Effector memory CD8-positive, alpha-beta T cell (primary cell): ENCODE measurements at regions not wholly inside any gene's neighbourhood (a gene's known extent, or its start where the extent isn't known, plus 50 kb on each side); places are given as distances from the start of the nearest gene placed in this dataset.

ENCODE experiments used
- ATAC-seq: fragments of 150-1000 bp; cut with Tn5 transposase; replicated peaks from 2 replicates; pipeline ENCODE4 v1.10.0; 2021; ENCODE audit warnings: mild to moderate bottlenecking, moderate library complexity
- DNase-seq, 3 experiments: peaks; one replicate each; pipeline ENCODE4 v3.0.0; 2021
- H3K27ac Mint-ChIP-seq, 2 donors: one replicate each; pipeline ENCODE4 v1.8.0; 2022; ENCODE audit warnings: mild to moderate bottlenecking in 2 of 2, mixed read lengths in 2 of 2, moderate library complexity in 2 of 2
- H3K27me3 Mint-ChIP-seq, 2 donors: one replicate each; pipeline ENCODE4 v1.8.0; 2022; ENCODE audit warnings: mixed read lengths in 2 of 2
- H3K36me3 Mint-ChIP-seq: one replicate; pipeline ENCODE4 v1.8.0; 2022; ENCODE audit warnings: mild to moderate bottlenecking, moderate library complexity, mixed read lengths; ENCODE audit not compliant: insufficient read depth
- H3K4me1 Mint-ChIP-seq, 2 donors: one replicate each; pipeline ENCODE4 v1.8.0; 2022; ENCODE audit warnings: low read depth in 2 of 2, mixed read lengths in 2 of 2
- H3K4me3 Mint-ChIP-seq, 2 donors: one replicate each; pipeline ENCODE4 v1.8.0; 2022; ENCODE audit warnings: mild to moderate bottlenecking in 2 of 2, mixed read lengths in 2 of 2, moderate library complexity in 2 of 2
- H3K9me3 Mint-ChIP-seq, 2 donors: one replicate each; pipeline ENCODE4 v1.8.0; 2022; ENCODE audit warnings: mixed read lengths in 2 of 2

DNA sequence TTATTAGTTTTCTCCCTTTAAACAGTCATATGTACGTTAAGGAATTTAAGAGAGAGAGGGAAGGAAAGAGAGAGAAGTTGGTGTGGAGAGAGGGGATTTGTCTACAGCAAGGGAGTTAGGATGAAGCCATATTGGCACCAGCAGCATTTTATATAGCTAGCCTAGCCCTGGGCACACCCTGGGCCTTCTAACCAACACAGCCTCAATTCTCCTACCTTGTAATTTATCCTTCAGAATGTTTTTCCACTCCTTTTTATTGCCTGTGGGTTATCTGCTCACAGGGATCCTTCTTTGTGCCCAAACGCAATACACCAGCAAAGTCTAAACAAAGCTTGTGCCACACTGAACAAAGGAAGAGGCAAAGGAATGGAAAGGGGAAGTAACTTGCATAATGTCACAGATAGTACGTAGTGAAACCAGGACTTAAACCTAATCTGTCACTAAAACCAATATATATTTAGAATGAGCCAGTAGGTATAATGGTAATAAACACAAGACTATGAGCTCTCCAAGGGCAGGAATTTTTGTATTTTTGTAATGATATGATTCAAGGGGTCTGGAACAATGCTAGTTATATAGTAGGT is 613.8 kb upstream of the TENM4 start:
- DNase-seq (no peak), ATAC-seq (no peak)
- Mint-ChIP-seq H3K9me3 (peaks cover 1% of the 10 kb centered on the region in 2 donors), H3K27ac (no peak overlapping the region), H3K27me3 (no peaks in the 10 kb centered on the region), H3K36me3 (no peaks in the 10 kb centered on the region), H3K4me1 (no peaks in the 10 kb centered on the region), H3K4me3 (no peak overlapping the region)

DNA sequence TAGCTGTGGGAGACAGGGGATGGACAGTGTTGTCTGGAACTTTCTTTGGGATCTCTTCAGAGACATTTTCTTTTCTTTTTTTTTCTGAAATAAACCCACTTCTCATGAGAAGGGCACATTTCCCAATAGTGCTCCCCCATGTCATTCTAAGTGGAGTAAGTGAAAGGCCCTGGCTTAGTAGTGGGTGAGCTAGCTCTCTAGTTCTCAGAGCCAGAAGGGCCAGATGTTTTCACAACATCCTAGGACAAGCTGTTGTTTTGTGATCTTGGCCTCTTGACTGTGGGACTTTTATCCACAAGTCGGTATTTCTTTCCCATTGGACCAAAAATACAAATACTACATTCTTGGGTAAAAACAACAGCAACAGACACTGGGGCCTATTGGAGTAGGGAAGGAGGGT is 607.7 kb upstream of the TENM4 start:
- no peak for DNase-seq
- ATAC-seq: no peak
- H3K4me3 Mint-ChIP-seq: no peak overlapping the region
- H3K9me3 Mint-ChIP-seq: peaks cover 11 to 15% of the 10 kb centered on the region in 2 donors
- no peaks in the 10 kb centered on the region for H3K36me3 Mint-ChIP-seq
- H3K27me3 Mint-ChIP-seq: no peaks in the 10 kb centered on the region
- H3K4me1 Mint-ChIP-seq: no peaks in the 10 kb centered on the region
- H3K27ac Mint-ChIP-seq: no peak overlapping the region

DNA sequence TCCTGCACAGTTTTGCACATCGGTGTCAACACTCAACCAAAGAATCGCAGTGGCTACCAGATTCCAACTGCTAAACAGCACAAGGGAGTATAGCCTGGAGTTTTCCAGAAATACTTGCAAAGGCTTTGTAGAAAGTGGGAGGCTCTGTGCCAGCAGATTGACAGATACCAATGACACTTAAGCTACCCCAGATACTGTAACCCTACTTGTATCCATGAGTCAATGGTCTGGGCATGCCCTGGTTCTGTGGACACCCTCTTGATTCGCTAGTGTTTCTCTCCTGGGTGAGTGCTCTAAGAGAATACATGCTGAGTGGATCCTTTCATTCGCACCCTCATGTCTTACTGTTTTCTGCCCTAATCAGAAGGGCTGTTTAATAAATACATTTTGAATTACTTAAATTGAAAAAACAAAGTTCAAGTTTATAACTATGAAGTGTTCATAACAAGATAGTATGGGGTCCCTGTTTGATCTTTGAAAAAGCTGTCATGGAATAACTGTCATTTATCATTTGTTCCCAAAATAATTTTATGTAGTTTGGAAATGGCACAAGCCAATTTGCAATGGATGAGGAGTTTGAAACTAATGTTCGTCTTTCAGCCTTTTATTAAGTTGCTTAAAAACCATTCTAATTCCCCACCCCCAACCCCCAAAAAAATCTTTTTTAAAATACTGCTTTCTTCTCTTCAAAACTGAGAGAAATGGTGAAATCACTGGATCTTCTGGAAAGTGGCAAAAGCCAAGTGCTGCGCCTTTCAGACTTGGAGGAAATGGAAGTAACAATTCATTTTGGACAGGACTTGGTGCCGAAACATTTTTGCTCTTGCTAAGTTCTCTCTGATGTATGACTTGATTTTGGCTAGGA is 600.5 kb upstream of the TENM4 start:
- H3K4me3 Mint-ChIP-seq: no peak overlapping the region
- peaks cover 7 to 8% of the 10 kb centered on the region in 2 donors for H3K9me3 Mint-ChIP-seq
- no peaks in the 10 kb centered on the region for H3K27me3 Mint-ChIP-seq
- DNase-seq (no peak), ATAC-seq (no peak)
- H3K36me3 Mint-ChIP-seq: no peaks in the 10 kb centered on the region
- H3K27ac Mint-ChIP-seq: no peak overlapping the region
- no peaks in the 10 kb centered on the region for H3K4me1 Mint-ChIP-seq

DNA sequence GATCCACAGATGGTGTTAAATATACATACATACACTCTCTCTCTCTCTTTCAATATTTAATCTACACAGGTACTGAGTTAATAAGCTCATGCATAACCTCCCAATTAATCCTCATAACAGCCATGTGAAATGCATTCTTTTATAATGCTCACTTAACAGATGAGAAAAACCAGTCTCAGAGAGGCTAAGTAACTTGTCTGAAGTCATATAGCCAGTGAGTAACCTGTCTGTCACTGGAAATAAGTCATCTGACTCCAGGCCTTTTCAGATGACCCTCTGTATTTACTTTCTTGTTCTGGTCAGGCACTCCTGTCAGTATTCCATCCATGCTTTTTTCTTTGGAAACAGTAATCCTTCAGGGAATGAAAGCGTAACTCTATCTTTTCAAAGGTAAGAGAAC is 594.0 kb upstream of the TENM4 start:
- H3K27ac Mint-ChIP-seq: no peak overlapping the region
- no peak overlapping the region for H3K4me3 Mint-ChIP-seq
- peaks cover 0 to 1% of the 10 kb centered on the region in 2 donors for H3K9me3 Mint-ChIP-seq
- no peaks in the 10 kb centered on the region for H3K36me3 Mint-ChIP-seq
- H3K4me1 Mint-ChIP-seq: no peaks in the 10 kb centered on the region
- H3K27me3 Mint-ChIP-seq: no peaks in the 10 kb centered on the region
- ATAC-seq: no peak
- DNase-seq: no peak

DNA sequence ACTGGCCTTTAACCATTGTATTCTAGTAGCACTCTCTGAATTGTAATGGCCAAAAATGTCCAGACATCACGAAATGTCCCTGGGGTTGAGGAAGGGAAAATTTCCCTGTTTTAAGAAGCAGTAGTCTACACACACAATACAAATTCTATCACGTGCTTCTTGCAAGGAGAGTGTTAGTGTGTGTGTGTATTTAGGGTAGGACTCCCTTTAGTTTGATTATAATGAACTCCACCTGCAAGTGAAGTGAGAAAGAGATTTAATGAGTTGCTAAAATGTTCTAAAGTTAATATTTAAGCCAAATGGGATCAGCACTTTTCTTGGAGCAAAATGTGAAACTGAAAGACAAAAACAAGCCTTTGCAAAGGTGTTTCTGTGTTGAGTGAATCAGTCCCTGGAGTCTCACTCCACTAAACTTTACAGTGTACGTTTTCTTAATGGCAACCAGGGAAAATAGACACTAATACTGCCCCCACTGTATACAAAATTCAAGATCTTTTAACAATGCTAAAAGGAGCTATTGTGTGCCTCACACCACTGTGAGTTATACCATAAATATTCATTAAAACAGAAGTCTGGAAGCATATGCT is 590.3 kb upstream of the TENM4 start:
- no peak overlapping the region for H3K27ac Mint-ChIP-seq
- no peaks in the 10 kb centered on the region for H3K27me3 Mint-ChIP-seq
- peaks cover 0 to 3% of the 10 kb centered on the region in 2 donors for H3K9me3 Mint-ChIP-seq
- H3K4me1 Mint-ChIP-seq: no peaks in the 10 kb centered on the region
- no peaks in the 10 kb centered on the region for H3K36me3 Mint-ChIP-seq
- no peak for ATAC-seq
- no peak overlapping the region for H3K4me3 Mint-ChIP-seq
- no peak for DNase-seq

DNA sequence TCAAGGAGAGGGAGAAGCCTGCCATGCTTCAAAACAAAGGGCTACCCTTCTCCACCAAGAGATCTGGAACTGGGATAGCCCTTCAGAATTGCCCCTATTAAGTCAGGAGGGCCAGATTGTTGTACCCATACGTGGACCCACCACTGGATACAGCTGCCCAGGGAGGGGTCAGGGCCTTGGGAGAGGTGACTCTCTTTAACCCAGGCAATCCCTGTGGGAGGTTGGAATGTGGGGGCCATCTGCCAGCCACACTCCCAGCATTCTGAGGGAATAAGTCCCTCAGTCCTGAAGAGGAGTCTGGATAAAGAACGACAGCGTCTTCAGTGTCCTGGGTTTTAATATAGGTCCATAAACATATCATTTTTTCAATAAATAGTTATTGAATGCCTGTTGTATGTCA is 588.2 kb upstream of the TENM4 start:
- DNase-seq (no peak), ATAC-seq (no peak)
- Mint-ChIP-seq H3K9me3 (peaks cover 3 to 14% of the 10 kb centered on the region in 2 donors), H3K4me3 (no peak overlapping the region), H3K4me1 (no peaks in the 10 kb centered on the region), H3K36me3 (no peaks in the 10 kb centered on the region), H3K27ac (no peak overlapping the region), H3K27me3 (no peaks in the 10 kb centered on the region)

DNA sequence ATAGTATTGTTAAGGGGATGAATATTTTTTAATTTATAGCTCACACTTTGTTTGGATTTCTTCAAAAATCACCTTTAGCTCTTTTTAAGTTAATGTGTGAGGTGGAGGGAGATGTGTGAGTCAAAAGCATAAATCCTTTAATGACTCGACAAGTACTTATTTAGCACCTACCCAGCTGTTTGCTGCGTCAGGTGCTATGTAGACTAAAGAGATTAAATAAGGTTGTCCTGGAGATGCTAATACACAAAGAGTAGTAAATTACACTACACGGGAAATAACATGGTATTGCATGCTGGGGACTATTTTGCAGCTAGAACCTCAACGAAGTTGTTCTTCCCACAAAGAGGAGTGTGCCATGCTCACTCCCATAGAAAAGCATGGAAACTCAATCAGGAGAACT is 583.3 kb upstream of the TENM4 start:
- no peak overlapping the region for H3K27ac Mint-ChIP-seq
- H3K4me3 Mint-ChIP-seq: no peak overlapping the region
- H3K9me3 Mint-ChIP-seq: peaks cover 1 to 23% of the 10 kb centered on the region in 2 donors
- DNase-seq: no peak
- H3K27me3 Mint-ChIP-seq: no peaks in the 10 kb centered on the region
- ATAC-seq: no peak
- no peaks in the 10 kb centered on the region for H3K4me1 Mint-ChIP-seq
- no peaks in the 10 kb centered on the region for H3K36me3 Mint-ChIP-seq

DNA sequence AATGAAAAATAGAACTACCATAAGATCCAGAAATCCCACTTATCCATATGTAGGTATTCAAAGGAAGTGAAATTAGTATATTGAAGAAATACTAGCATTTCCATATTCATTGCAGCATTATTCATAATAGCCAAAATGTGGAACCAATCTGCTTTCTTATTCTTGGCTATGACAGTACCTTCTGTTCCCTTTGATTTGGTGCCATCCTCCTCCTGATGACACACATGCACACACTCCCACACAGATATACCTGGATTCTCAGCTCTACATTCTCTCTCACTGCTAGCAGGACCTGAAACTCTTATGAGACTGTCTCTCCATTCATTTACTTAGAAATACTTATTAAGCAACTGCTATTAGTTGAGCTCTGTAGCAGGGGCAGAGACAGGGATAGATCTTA is 582.6 kb upstream of the TENM4 start:
- no peak overlapping the region for H3K27ac Mint-ChIP-seq
- peaks cover 3 to 28% of the 10 kb centered on the region in 2 donors for H3K9me3 Mint-ChIP-seq
- no peak for ATAC-seq
- no peaks in the 10 kb centered on the region for H3K4me1 Mint-ChIP-seq
- H3K27me3 Mint-ChIP-seq: no peaks in the 10 kb centered on the region
- no peaks in the 10 kb centered on the region for H3K36me3 Mint-ChIP-seq
- no peak overlapping the region for H3K4me3 Mint-ChIP-seq
- no peak for DNase-seq

DNA sequence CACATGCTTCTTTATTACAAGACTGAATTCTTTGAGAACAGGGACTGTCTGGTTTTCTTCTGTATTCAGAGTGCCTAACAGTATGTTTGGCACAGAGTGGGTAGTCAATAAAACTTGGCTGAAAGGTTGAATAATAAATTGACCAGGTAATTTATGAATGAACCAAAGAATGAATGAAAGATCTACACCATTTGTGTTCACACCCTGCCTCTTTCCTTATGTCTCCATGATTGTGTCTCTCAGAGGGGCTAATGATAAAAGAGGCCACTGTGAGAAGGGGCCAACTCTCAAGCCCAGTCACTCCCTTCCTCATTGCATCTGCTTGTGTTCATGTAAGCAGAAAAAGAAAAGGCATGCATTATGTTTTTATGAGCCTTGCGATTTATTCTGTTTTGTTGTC is 569.7 kb upstream of the TENM4 start:
- ATAC-seq: no peak
- Mint-ChIP-seq H3K36me3 (no peaks in the 10 kb centered on the region), H3K27me3 (no peaks in the 10 kb centered on the region), H3K27ac (no peak overlapping the region), H3K4me1 (no peaks in the 10 kb centered on the region), H3K9me3 (peaks cover 9 to 12% of the 10 kb centered on the region in 2 donors), H3K4me3 (no peak overlapping the region)
- DNase-seq: no peak

DNA sequence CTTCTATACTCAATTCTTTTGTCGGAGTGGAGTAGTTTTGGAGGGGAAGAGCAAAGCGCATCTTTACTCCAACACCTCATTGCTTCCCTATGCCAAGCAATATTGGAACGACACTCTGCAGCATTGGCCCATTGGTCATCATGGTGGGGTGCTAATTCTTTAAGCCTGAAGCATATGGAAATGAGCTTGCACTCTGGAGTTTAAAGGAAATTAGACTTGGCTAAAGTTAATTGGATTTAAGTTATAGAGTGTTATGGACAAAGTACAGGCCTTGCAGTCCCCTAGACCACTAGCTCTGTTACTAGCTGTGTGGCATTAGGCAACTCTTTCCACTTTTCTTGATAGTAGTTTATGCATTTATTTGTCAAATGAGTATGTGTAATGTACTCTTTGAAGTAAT is 568.3 kb upstream of the TENM4 start:
- no peaks in the 10 kb centered on the region for H3K36me3 Mint-ChIP-seq
- ATAC-seq (no peak), DNase-seq (no peak)
- no peaks in the 10 kb centered on the region for H3K4me1 Mint-ChIP-seq
- H3K9me3 Mint-ChIP-seq: peaks cover 12 to 24% of the 10 kb centered on the region in 2 donors
- no peaks in the 10 kb centered on the region for H3K27me3 Mint-ChIP-seq
- H3K4me3 Mint-ChIP-seq: no peak overlapping the region
- H3K27ac Mint-ChIP-seq: no peak overlapping the region

DNA sequence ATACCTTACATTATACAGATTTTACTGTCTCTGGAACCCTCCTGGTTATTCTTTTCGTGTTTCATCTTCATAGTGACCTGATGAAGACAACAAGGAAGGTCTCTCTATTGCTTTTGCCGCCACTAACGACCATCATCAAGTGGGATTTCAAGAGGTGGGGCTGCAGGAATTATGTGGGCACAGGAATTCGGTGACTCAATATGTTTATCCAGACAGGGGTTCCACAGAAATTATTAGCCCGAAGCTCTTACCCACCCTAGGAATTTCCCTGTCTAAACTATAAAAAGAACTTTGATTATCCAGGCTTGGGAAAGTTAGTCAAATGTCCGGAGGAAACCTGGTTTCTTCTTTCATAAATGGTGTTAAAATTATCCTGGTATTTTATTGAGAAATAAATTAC is 566.8 kb upstream of the TENM4 start:
- ATAC-seq (no peak), DNase-seq (no peak)
- Mint-ChIP-seq H3K4me3 (no peak overlapping the region), H3K27ac (no peak overlapping the region), H3K36me3 (no peaks in the 10 kb centered on the region), H3K27me3 (no peaks in the 10 kb centered on the region), H3K4me1 (no peaks in the 10 kb centered on the region), H3K9me3 (peaks cover 12 to 26% of the 10 kb centered on the region in 2 donors)

DNA sequence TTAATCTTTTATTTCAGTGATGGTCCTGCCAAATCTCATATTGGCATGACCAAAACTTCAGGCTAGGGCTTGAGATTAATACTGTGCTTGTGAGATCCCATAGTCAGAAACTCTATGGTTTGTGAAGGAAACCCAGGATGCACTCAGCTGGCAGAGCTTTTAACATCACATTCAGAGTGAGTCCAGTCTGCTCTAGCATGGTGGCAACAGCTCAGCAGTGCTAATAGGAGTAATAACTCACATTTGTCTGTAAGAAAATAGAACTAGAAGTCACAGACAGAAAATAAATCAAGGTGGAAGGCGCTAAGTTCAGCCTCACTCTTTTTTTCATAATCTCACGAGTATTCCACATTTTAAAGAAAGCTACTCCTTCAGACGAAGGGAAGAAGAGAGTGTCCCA is 549.3 kb upstream of the TENM4 start:
- DNase-seq (no peak), ATAC-seq (no peak)
- Mint-ChIP-seq H3K4me3 (no peak overlapping the region), H3K9me3 (peaks cover 4 to 6% of the 10 kb centered on the region in 2 donors), H3K27me3 (no peaks in the 10 kb centered on the region), H3K36me3 (no peaks in the 10 kb centered on the region), H3K27ac (no peak overlapping the region), H3K4me1 (no peaks in the 10 kb centered on the region)

DNA sequence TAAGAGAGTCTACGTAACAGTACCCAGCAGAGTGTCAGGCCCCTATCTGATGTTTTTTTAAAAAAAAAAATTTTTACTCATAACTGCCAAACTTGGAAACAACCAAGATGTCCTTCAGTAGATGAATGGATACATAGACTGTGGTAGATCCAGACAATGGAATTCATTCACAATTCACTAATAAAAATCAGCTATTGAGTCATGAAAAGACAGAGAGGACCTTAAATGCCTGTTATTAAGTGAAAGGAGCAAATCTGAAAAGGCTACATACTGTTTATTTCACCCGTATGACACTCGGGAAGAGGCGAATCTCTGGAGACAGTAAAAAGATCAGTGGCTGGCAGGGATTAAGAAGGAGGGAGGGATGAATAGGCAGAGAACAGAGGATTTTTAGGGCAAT is 541.4 kb upstream of the TENM4 start:
- Mint-ChIP-seq H3K4me1 (no peaks in the 10 kb centered on the region), H3K36me3 (peaks cover 4% of the 10 kb centered on the region), H3K27ac (no peak overlapping the region), H3K27me3 (no peaks in the 10 kb centered on the region), H3K9me3 (peaks cover 7 to 36% of the 10 kb centered on the region in 2 donors), H3K4me3 (no peak overlapping the region)
- no peak for ATAC-seq
- no peak for DNase-seq

DNA sequence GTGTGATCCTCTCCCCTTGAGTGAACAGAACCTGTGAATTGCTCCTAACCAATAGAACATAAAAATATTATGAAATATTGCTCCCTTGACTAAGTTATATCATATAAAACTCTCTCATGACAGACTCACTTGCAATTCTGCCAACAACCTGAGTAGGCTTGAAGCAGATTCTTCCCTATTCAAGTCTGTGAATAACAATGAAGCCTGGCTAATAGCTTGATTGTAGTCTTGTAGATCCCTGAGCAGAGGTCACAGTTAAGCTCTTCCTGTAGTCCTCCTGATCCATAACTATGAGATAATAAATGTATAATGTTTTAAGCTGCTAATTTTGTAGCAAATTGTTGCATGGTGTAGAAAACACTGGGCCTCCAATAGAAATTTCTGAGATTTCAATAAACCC is 540.1 kb upstream of the TENM4 start:
- ATAC-seq (no peak), DNase-seq (no peak)
- Mint-ChIP-seq H3K36me3 (peaks cover 4% of the 10 kb centered on the region), H3K27ac (no peak overlapping the region), H3K4me3 (no peak overlapping the region), H3K27me3 (no peaks in the 10 kb centered on the region), H3K9me3 (peaks cover 7 to 30% of the 10 kb centered on the region in 2 donors), H3K4me1 (no peaks in the 10 kb centered on the region)
